Thoracic aorta (tissue), 2 donors: ENCODE measurements at regions not wholly inside any gene's neighbourhood (a gene's known extent, or its start where the extent isn't known, plus 50 kb on each side); places are given as distances from the start of the nearest gene placed in this dataset.

Source experiments
- ATAC-seq: fragments of 150-250 bp; one replicate; pipeline ENCODE4 v1.8.0; 2017; ENCODE audit warnings: low read depth; ENCODE audit not compliant: insufficient number of reproducible peaks, low FRiP score
- DNase-seq: peaks from one replicate; pipeline ENCODE4 v3.0.0-alpha.2; 2020; ENCODE audit warnings: low spot score
- H3K27ac ChIP-seq, 2 donors: fragments of 200-600 bp; sonication (generic); 1 replicate in 1 of 2; 2 replicates in 1 of 2; pipeline ENCODE4 v1.5.1; 2016; ENCODE audit warnings: mild to moderate bottlenecking in 2 of 2, moderate library complexity in 2 of 2
- H3K27me3 ChIP-seq: fragments of 200-600 bp; sonication (generic); replicated peaks from 2 replicates; pipeline ENCODE4 v1.6.0; 2016; ENCODE audit warnings: mild to moderate bottlenecking; ENCODE audit not compliant: insufficient read depth
- H3K36me3 ChIP-seq: fragments of 200-600 bp; sonication (generic); one replicate; pipeline ENCODE4 v1.5.1; 2016
- H3K4me1 ChIP-seq, 2 donors: fragments of 200-600 bp; sonication (generic); 1 replicate in 1 of 2; 2 replicates in 1 of 2; pipeline versions ENCODE4 v1.5.1 to v1.6.0; 2016; ENCODE audit warnings: low read depth in 2 of 2, mild to moderate bottlenecking in 1 of 2; ENCODE audit not compliant: control insufficient read depth in 1 of 2
- H3K4me3 ChIP-seq: fragments of 200-600 bp; sonication (generic); 2 replicates; pipeline ENCODE4 v1.5.1; 2016; ENCODE audit warnings: mild to moderate bottlenecking
- H3K9me3 ChIP-seq: fragments of 200-600 bp; sonication (generic); 2 replicates; pipeline ENCODE4 v1.5.1; 2016
- CTCF ChIP-seq: fragments of 200-600 bp; sonication (generic); IDR thresholded peaks from one replicate; pipeline ENCODE4 v1.5.1; 2019; ENCODE audit warnings: antibody characterized with exemption

GRCh38 chr10:8576281-8576680, 521.8 kb downstream of the GATA3 start:
- H3K9me3 ChIP-seq = no peaks in the 10 kb centered on the region
- H3K4me3 ChIP-seq = no peak overlapping the region
- no peaks in the 10 kb centered on the region for H3K27me3 ChIP-seq
- H3K36me3 ChIP-seq = no peaks in the 10 kb centered on the region
- H3K27ac ChIP-seq = no peak overlapping the region
- DNase-seq = no peak
- no peaks in the 10 kb centered on the region for H3K4me1 ChIP-seq
- ATAC-seq = no peak
- no peak for TF ChIP-seq CTCF

GRCh38 chr10:8576911-8577310, 522.4 kb downstream of the GATA3 start:
- H3K9me3 ChIP-seq = no peaks in the 10 kb centered on the region
- no peaks in the 10 kb centered on the region for H3K36me3 ChIP-seq
- H3K27me3 ChIP-seq = no peaks in the 10 kb centered on the region
- no peak for TF ChIP-seq CTCF
- DNase-seq (no peak), ATAC-seq (no peak)
- no peak overlapping the region for H3K4me3 ChIP-seq
- no peaks in the 10 kb centered on the region for H3K4me1 ChIP-seq
- H3K27ac ChIP-seq = no peak overlapping the region

- Histone ChIP-seq H3K4me1 (no peaks in the 10 kb centered on the region), H3K9me3 (no peaks in the 10 kb centered on the region), H3K4me3 (no peak overlapping the region), H3K36me3 (no peaks in the 10 kb centered on the region), H3K27me3 (no peaks in the 10 kb centered on the region), H3K27ac (no peak overlapping the region)
- DNase-seq (no peak), ATAC-seq (no peak)
- TF ChIP-seq CTCF = no peak
Observed at GRCh38 chr10:8577686-8578085, 523.2 kb downstream of the GATA3 start.

GRCh38 chr10:8581521-8582225, 527.2 kb downstream of the GATA3 start:
- Histone ChIP-seq H3K9me3 (no peaks in the 10 kb centered on the region), H3K4me1 (no peaks in the 10 kb centered on the region), H3K27ac (no peak overlapping the region), H3K27me3 (no peaks in the 10 kb centered on the region), H3K4me3 (no peak overlapping the region), H3K36me3 (no peaks in the 10 kb centered on the region)
- no peak for TF ChIP-seq CTCF
- DNase-seq (no peak), ATAC-seq (no peak)

- no peaks in the 10 kb centered on the region for H3K36me3 ChIP-seq
- DNase-seq = no peak
- H3K4me3 ChIP-seq = no peak overlapping the region
- no peak for ATAC-seq
- H3K9me3 ChIP-seq = no peaks in the 10 kb centered on the region
- H3K27me3 ChIP-seq = no peaks in the 10 kb centered on the region
- H3K27ac ChIP-seq = no peak overlapping the region
- H3K4me1 ChIP-seq = no peaks in the 10 kb centered on the region
- no peak for TF ChIP-seq CTCF
Observed at GRCh38 chr10:8583096-8583495, 528.6 kb downstream of the GATA3 start.
